Tibial nerve (tissue), 4 donors: ENCODE measurements at regions not wholly inside any gene's neighbourhood (a gene's known extent, or its start where the extent isn't known, plus 50 kb on each side); places are given as distances from the start of the nearest gene placed in this dataset.

Experiments
- CTCF ChIP-seq, 5 experiments: fragments of 200-600 bp in 3 of 5; fragments of 450-650 bp in 2 of 5; sonication (generic) in 3 of 5; IDR thresholded peaks; one replicate each; pipeline ENCODE4 v1.5.1; 2016 to 2019; ENCODE audit warnings: antibody characterized with exemption in 5 of 5, mild to moderate bottlenecking in 3 of 5, moderate library complexity in 2 of 5
- EP300 ChIP-seq, 2 donors: sonication (generic); formaldehyde crosslinking; IDR thresholded peaks; one replicate each; pipeline ENCODE4 v1.6.1; 2017; ENCODE audit warnings: antibody characterized with exemption in 2 of 2, mild to moderate bottlenecking in 1 of 2
- POLR2A ChIP-seq, 2 donors: fragments of 450-650 bp; IDR thresholded peaks; one replicate each; pipeline ENCODE4 v1.6.1; 2017; ENCODE audit warnings: antibody characterized with exemption in 2 of 2, mild to moderate bottlenecking in 2 of 2, moderate library complexity in 2 of 2

DNA sequence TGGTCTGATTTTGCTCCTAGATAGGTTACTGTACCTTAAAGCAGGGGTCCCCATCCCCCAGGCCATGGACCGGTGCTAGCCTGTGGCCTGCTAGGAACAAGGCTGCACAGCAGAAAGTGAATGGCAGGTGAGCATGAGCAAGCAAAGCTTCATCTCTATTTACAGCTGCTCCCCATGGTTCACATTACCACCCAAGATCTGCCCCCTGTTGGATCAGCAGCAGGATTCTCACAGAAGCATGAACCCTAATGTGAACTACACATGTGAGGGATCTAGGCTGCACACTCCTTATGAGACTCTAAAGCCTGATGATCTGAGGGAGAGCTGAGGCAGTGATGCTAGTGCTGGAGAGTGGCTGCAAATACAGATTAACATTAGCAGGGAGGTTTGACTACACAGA is 78.1 kb downstream of the DRD1 start:
- TF ChIP-seq CTCF (IDR thresholded peaks at IDR 0.05) (no peak), POLR2A (IDR thresholded peaks at IDR 0.05) (no peak), EP300 (IDR thresholded peaks at IDR 0.05) (no peak)
